Trophoblast cell (in vitro differentiated cells and primary cell): ENCODE measurements at regions not wholly inside any gene's neighbourhood (a gene's known extent, or its start where the extent isn't known, plus 50 kb on each side); places are given as distances from the start of the nearest gene placed in this dataset.

Experiments used
- DNase-seq, 2 donors: peaks; one replicate each; pipeline ENCODE4 v3.0.0-alpha.2; 2016
- H2AFZ ChIP-seq: 2 replicates; pipeline ENCODE4 v1.6.1; 2013; ENCODE audit warnings: low read length, moderate library complexity, mild to moderate bottlenecking; ENCODE audit not compliant: insufficient read depth, poor library complexity
- H2AK5ac ChIP-seq: 2 replicates; pipeline ENCODE4 v1.6.1; 2013; ENCODE audit warnings: mild to moderate bottlenecking, low read length
- H2BK120ac ChIP-seq: 2 replicates; pipeline ENCODE4 v1.6.1; 2013; ENCODE audit warnings: low read length, mild to moderate bottlenecking, moderate library complexity; ENCODE audit not compliant: insufficient read depth, poor library complexity
- H2BK12ac ChIP-seq: 2 replicates; pipeline ENCODE4 v1.6.1; 2013; ENCODE audit warnings: mild to moderate bottlenecking, low read length, moderate library complexity
- H2BK5ac ChIP-seq: 2 replicates; pipeline ENCODE4 v1.6.1; 2013; ENCODE audit warnings: low read length, low read depth, moderate library complexity, mild to moderate bottlenecking; ENCODE audit not compliant: poor library complexity
- H3K14ac ChIP-seq: 2 replicates; pipeline ENCODE4 v1.6.1; 2013; ENCODE audit warnings: mild to moderate bottlenecking, low read length
- H3K18ac ChIP-seq: 2 replicates; pipeline ENCODE4 v1.6.1; 2013; ENCODE audit warnings: mild to moderate bottlenecking, low read length
- H3K23ac ChIP-seq: 2 replicates; pipeline ENCODE4 v1.6.1; 2013; ENCODE audit warnings: low read length
- H3K27ac ChIP-seq: 2 replicates; pipeline ENCODE4 v1.5.1; 2013; ENCODE audit warnings: low read depth, mild to moderate bottlenecking, inconsistent platforms, low read length, moderate library complexity
- H3K27me3 ChIP-seq: 2 replicates; pipeline ENCODE4 v1.6.1; 2013; ENCODE audit warnings: inconsistent platforms, mild to moderate bottlenecking, low read length, moderate library complexity; ENCODE audit not compliant: insufficient read depth
- H3K36me3 ChIP-seq, 2 experiments: 1 replicate in 1 of 2; 2 replicates in 1 of 2; pipeline ENCODE4 v1.6.1; 2013; ENCODE audit warnings: low read length in 2 of 2, mild to moderate bottlenecking in 2 of 2, moderate library complexity in 1 of 2; ENCODE audit not compliant: insufficient read depth in 2 of 2, control insufficient read depth in 1 of 2
- H3K4ac ChIP-seq: 2 replicates; pipeline ENCODE4 v1.6.1; 2013; ENCODE audit warnings: low read depth, mild to moderate bottlenecking, low read length, moderate library complexity
- H3K4me1 ChIP-seq, 2 experiments: 1 replicate in 1 of 2; 2 replicates in 1 of 2; pipeline ENCODE4 v1.6.1; 2013; ENCODE audit warnings: low read length in 2 of 2, mild to moderate bottlenecking in 2 of 2, moderate library complexity in 1 of 2; ENCODE audit not compliant: insufficient read depth in 2 of 2, control insufficient read depth in 1 of 2
- H3K4me2 ChIP-seq: 2 replicates; pipeline ENCODE4 v1.6.1; 2013; ENCODE audit warnings: inconsistent platforms, mild to moderate bottlenecking, low read length, moderate library complexity
- H3K4me3 ChIP-seq: 2 replicates; pipeline ENCODE4 v1.5.1; 2013; ENCODE audit warnings: mild to moderate bottlenecking, low read depth, low read length, inconsistent platforms
- H3K79me1 ChIP-seq: one replicate; pipeline ENCODE4 v1.6.1; 2013; ENCODE audit warnings: low read length
- H3K79me2 ChIP-seq: 2 replicates; pipeline ENCODE4 v1.6.1; 2013; ENCODE audit warnings: low read length, mild to moderate bottlenecking; ENCODE audit not compliant: control insufficient read depth, insufficient read depth, poor library complexity
- H3K9ac ChIP-seq: 2 replicates; pipeline ENCODE4 v1.6.1; 2013; ENCODE audit warnings: mild to moderate bottlenecking, low read length
- H3K9me3 ChIP-seq: 2 replicates; pipeline ENCODE4 v1.6.1; 2013; ENCODE audit warnings: low read depth, mild to moderate bottlenecking, control low read depth, inconsistent platforms, low read length; ENCODE audit not compliant: insufficient read depth
- H4K12ac ChIP-seq: 2 replicates; pipeline ENCODE4 v1.6.1; 2013; ENCODE audit warnings: low read depth, mild to moderate bottlenecking, low read length, moderate library complexity
- H4K8ac ChIP-seq: 2 replicates; pipeline ENCODE4 v1.6.1; 2013; ENCODE audit warnings: low read depth, mild to moderate bottlenecking, low read length, moderate library complexity
- H4K91ac ChIP-seq: one replicate; pipeline ENCODE4 v1.6.1; 2013; ENCODE audit warnings: low read depth, mild to moderate bottlenecking, low read length, moderate library complexity
- whole genome bisulfite sequencing: extraction: QIAGEN DNeasy Blood & Tissue Kit; methylation state at CpG from one replicate; pipeline ENCODE4 v1.1.7; 2013; ENCODE audit warnings: missing lambda C conversion rate; ENCODE audit not compliant: insufficient read length, insufficient coverage; ENCODE audit errors: extremely low coverage; 5-methylcytosine and 5-hydroxymethylcytosine counted together

GRCh38 chr2:180385601-180386201 is 378.6 kb upstream of the CWC22 start:
- H3K4me3 ChIP-seq: no peak overlapping the region
- no peak overlapping the region for H3K4ac ChIP-seq
- no peak overlapping the region for H3K4me2 ChIP-seq
- H3K36me3 ChIP-seq: no peaks in the 10 kb centered on the region
- H3K4me1 ChIP-seq: no peaks in the 10 kb centered on the region
- H3K18ac ChIP-seq: no peak overlapping the region
- no peak overlapping the region for H2AFZ ChIP-seq
- no peaks in the 10 kb centered on the region for H3K9me3 ChIP-seq
- H3K14ac ChIP-seq: no peak overlapping the region
- H3K23ac ChIP-seq: no peak overlapping the region
- DNase-seq: no peak
- H2BK5ac ChIP-seq: no peak overlapping the region
- H2BK120ac ChIP-seq: no peak overlapping the region
- H3K9ac ChIP-seq: no peak overlapping the region
- no CpG with 5 or more reads among the region's 2 CpGs for WGBS
- no peaks in the 10 kb centered on the region for H3K79me2 ChIP-seq
- H2BK12ac ChIP-seq: no peak overlapping the region
- H3K27ac ChIP-seq: no peak overlapping the region
- H4K91ac ChIP-seq: no peak overlapping the region
- no peak overlapping the region for H4K12ac ChIP-seq
- H3K27me3 ChIP-seq: no peaks in the 10 kb centered on the region
- no peak overlapping the region for H4K8ac ChIP-seq
- no peak overlapping the region for H2AK5ac ChIP-seq
- no peaks in the 10 kb centered on the region for H3K79me1 ChIP-seq

- Histone ChIP-seq H3K18ac (no peak overlapping the region), H3K4me3 (no peak overlapping the region), H3K9me3 (no peaks in the 10 kb centered on the region), H2BK120ac (no peak overlapping the region), H3K4me2 (no peak overlapping the region), H3K79me2 (no peaks in the 10 kb centered on the region), H4K91ac (no peak overlapping the region), H2BK12ac (no peak overlapping the region), H3K4ac (no peak overlapping the region), H2AFZ (no peak overlapping the region), H2AK5ac (no peak overlapping the region), H3K79me1 (no peaks in the 10 kb centered on the region), H2BK5ac (no peak overlapping the region), H3K23ac (no peak overlapping the region), H3K27me3 (no peaks in the 10 kb centered on the region), H3K4me1 (no peaks in the 10 kb centered on the region), H3K9ac (no peak overlapping the region), H3K14ac (no peak overlapping the region), H4K8ac (no peak overlapping the region), H3K36me3 (no peaks in the 10 kb centered on the region), H3K27ac (no peak overlapping the region), H4K12ac (no peak overlapping the region)
- WGBS: no CpG with 5 or more reads among the region's 3 CpGs
- DNase-seq: peak in 1 of 2 donors; percentile 33
Measured at GRCh38 chr2:180376066-180376465, 369.0 kb upstream of the CWC22 start.

- no peak overlapping the region for H4K8ac ChIP-seq
- H3K4ac ChIP-seq: no peak overlapping the region
- no peaks in the 10 kb centered on the region for H3K27me3 ChIP-seq
- H3K27ac ChIP-seq: no peak overlapping the region
- no peak overlapping the region for H3K4me2 ChIP-seq
- no peaks in the 10 kb centered on the region for H3K79me2 ChIP-seq
- no peaks in the 10 kb centered on the region for H3K9me3 ChIP-seq
- H3K4me1 ChIP-seq: no peaks in the 10 kb centered on the region
- H4K12ac ChIP-seq: no peak overlapping the region
- no peak overlapping the region for H3K18ac ChIP-seq
- H3K4me3 ChIP-seq: no peak overlapping the region
- H2BK120ac ChIP-seq: no peak overlapping the region
- no peak overlapping the region for H4K91ac ChIP-seq
- no peaks in the 10 kb centered on the region for H3K79me1 ChIP-seq
- H3K9ac ChIP-seq: no peak overlapping the region
- no peak overlapping the region for H2AFZ ChIP-seq
- no peak overlapping the region for H3K14ac ChIP-seq
- no peak overlapping the region for H2BK12ac ChIP-seq
- H3K36me3 ChIP-seq: no peaks in the 10 kb centered on the region
- H2AK5ac ChIP-seq: no peak overlapping the region
- WGBS: no CpG with 5 or more reads among the region's 3 CpGs
- no peak overlapping the region for H3K23ac ChIP-seq
- no peak overlapping the region for H2BK5ac ChIP-seq
- no peak for DNase-seq
Measured at GRCh38 chr2:180374502-180375281, 367.6 kb upstream of the CWC22 start.

- H4K8ac ChIP-seq: no peak overlapping the region
- H3K79me2 ChIP-seq: no peaks in the 10 kb centered on the region
- H3K27ac ChIP-seq: no peak overlapping the region
- no peaks in the 10 kb centered on the region for H3K4me1 ChIP-seq
- H3K27me3 ChIP-seq: no peaks in the 10 kb centered on the region
- no peak overlapping the region for H2BK120ac ChIP-seq
- H3K14ac ChIP-seq: no peak overlapping the region
- no peak overlapping the region for H3K4ac ChIP-seq
- no peak overlapping the region for H2AK5ac ChIP-seq
- H3K4me2 ChIP-seq: no peak overlapping the region
- H3K23ac ChIP-seq: no peak overlapping the region
- H3K9me3 ChIP-seq: no peaks in the 10 kb centered on the region
- WGBS: no CpG with 5 or more reads among the region's 2 CpGs
- no peaks in the 10 kb centered on the region for H3K36me3 ChIP-seq
- no peak overlapping the region for H4K12ac ChIP-seq
- H4K91ac ChIP-seq: no peak overlapping the region
- no peak overlapping the region for H3K4me3 ChIP-seq
- no peaks in the 10 kb centered on the region for H3K79me1 ChIP-seq
- H2AFZ ChIP-seq: no peak overlapping the region
- H2BK5ac ChIP-seq: no peak overlapping the region
- DNase-seq: no peak
- H3K18ac ChIP-seq: no peak overlapping the region
- H3K9ac ChIP-seq: no peak overlapping the region
- H2BK12ac ChIP-seq: no peak overlapping the region
Measured at GRCh38 chr2:180370511-180371205, 363.6 kb upstream of the CWC22 start.
